Spinal cord (tissue), 9 donors: ENCODE measurements at regions not wholly inside any gene's neighbourhood (a gene's known extent, or its start where the extent isn't known, plus 50 kb on each side); places are given as distances from the start of the nearest gene placed in this dataset.

Experiments
- DNase-seq, 6 donors: peaks; one replicate each; pipeline versions ENCODE4 v3.0.0 to v3.0.0-alpha.2; 2013 to 2015; ENCODE audit warnings: low spot score in 6 of 6, low read depth in 4 of 6
- H3K27ac ChIP-seq: one replicate; pipeline ENCODE4 v1.5.1; 2013; ENCODE audit warnings: low read depth, low read length, control low read depth
- H3K27me3 ChIP-seq: one replicate; pipeline ENCODE4 v1.6.1; 2013; ENCODE audit warnings: low read length; ENCODE audit not compliant: control insufficient read depth, insufficient read depth
- H3K36me3 ChIP-seq: one replicate; pipeline ENCODE4 v1.6.1; 2013; ENCODE audit warnings: low read length; ENCODE audit not compliant: control insufficient read depth, insufficient read depth
- H3K4me1 ChIP-seq: one replicate; pipeline ENCODE4 v1.6.1; 2013; ENCODE audit warnings: low read length; ENCODE audit not compliant: control insufficient read depth, insufficient read depth
- H3K4me3 ChIP-seq: one replicate; pipeline ENCODE4 v1.5.1; 2013; ENCODE audit warnings: low read depth, low read length, control low read depth
- H3K9me3 ChIP-seq: one replicate; pipeline ENCODE4 v1.6.1; 2013; ENCODE audit warnings: low read length; ENCODE audit not compliant: control insufficient read depth, insufficient read depth
- WGBS: methylation state at CpG from one replicate; pipeline ENCODE4 v1.1.5; 2013; ENCODE audit warnings: missing lambda C conversion rate; ENCODE audit not compliant: insufficient coverage; 5-methylcytosine and 5-hydroxymethylcytosine counted together
- donor health status: healthy.

- no peak for DNase-seq
- Histone ChIP-seq H3K4me1 (no peaks in the 10 kb centered on the region), H3K27ac (no peak overlapping the region), H3K27me3 (no peaks in the 10 kb centered on the region), H3K36me3 (no peaks in the 10 kb centered on the region), H3K9me3 (no peaks in the 10 kb centered on the region), H3K4me3 (no peak overlapping the region)
- WGBS, result no CpG with 5 or more reads among the region's 1 CpG
Measured at GRCh38 chr11:91805293-91805692, 419.3 kb upstream of the FAT3 start.

GRCh38 chr11:91804042-91804441 is 420.6 kb upstream of the FAT3 start:
- no CpG with 5 or more reads among the region's 1 CpG for whole genome bisulfite sequencing
- H3K9me3 ChIP-seq, result no peaks in the 10 kb centered on the region
- H3K27me3 ChIP-seq, result no peaks in the 10 kb centered on the region
- no peak overlapping the region for H3K4me3 ChIP-seq
- H3K27ac ChIP-seq, result no peak overlapping the region
- H3K36me3 ChIP-seq, result no peaks in the 10 kb centered on the region
- DNase-seq, result peak in 2 of 6 donors; percentile 30 to 48
- no peaks in the 10 kb centered on the region for H3K4me1 ChIP-seq

GRCh38 chr11:91802475-91802874 is 422.1 kb upstream of the FAT3 start:
- no peak for DNase-seq
- Histone ChIP-seq H3K9me3 (no peaks in the 10 kb centered on the region), H3K4me3 (no peak overlapping the region), H3K4me1 (no peaks in the 10 kb centered on the region), H3K27me3 (no peaks in the 10 kb centered on the region), H3K36me3 (no peaks in the 10 kb centered on the region), H3K27ac (no peak overlapping the region)
- 81% methylated on average over 5 of the region's 6 CpGs for WGBS

GRCh38 chr11:91800208-91800914 is 424.3 kb upstream of the FAT3 start:
- no peaks in the 10 kb centered on the region for H3K27me3 ChIP-seq
- DNase-seq, result peak in 1 of 6 donors; percentile 16
- no peaks in the 10 kb centered on the region for H3K9me3 ChIP-seq
- no peaks in the 10 kb centered on the region for H3K4me1 ChIP-seq
- H3K4me3 ChIP-seq, result no peak overlapping the region
- no peak overlapping the region for H3K27ac ChIP-seq
- no peaks in the 10 kb centered on the region for H3K36me3 ChIP-seq
- 71% methylated on average over 9 of the region's 9 CpGs for WGBS

GRCh38 chr11:91798240-91798639 is 426.4 kb upstream of the FAT3 start:
- H3K9me3 ChIP-seq, result no peaks in the 10 kb centered on the region
- no peaks in the 10 kb centered on the region for H3K36me3 ChIP-seq
- no peak overlapping the region for H3K27ac ChIP-seq
- no peaks in the 10 kb centered on the region for H3K4me1 ChIP-seq
- 95% methylated on average over 7 of the region's 7 CpGs for WGBS
- H3K4me3 ChIP-seq, result no peak overlapping the region
- no peak for DNase-seq
- no peaks in the 10 kb centered on the region for H3K27me3 ChIP-seq

GRCh38 chr11:91796999-91797398 is 427.6 kb upstream of the FAT3 start:
- Histone ChIP-seq H3K27me3 (no peaks in the 10 kb centered on the region), H3K4me1 (no peaks in the 10 kb centered on the region), H3K9me3 (no peaks in the 10 kb centered on the region), H3K4me3 (no peak overlapping the region), H3K36me3 (no peaks in the 10 kb centered on the region), H3K27ac (no peak overlapping the region)
- DNase-seq, result no peak

GRCh38 chr11:91795139-91795887 is 429.3 kb upstream of the FAT3 start:
- Histone ChIP-seq H3K36me3 (no peaks in the 10 kb centered on the region), H3K4me3 (no peak overlapping the region), H3K9me3 (no peaks in the 10 kb centered on the region), H3K27ac (no peak overlapping the region), H3K27me3 (no peaks in the 10 kb centered on the region), H3K4me1 (no peaks in the 10 kb centered on the region)
- no CpG with 5 or more reads among the region's 2 CpGs for WGBS
- DNase-seq, result peak in 1 of 6 donors; percentile 16

GRCh38 chr11:91794146-91794545 is 430.5 kb upstream of the FAT3 start:
- no peaks in the 10 kb centered on the region for H3K36me3 ChIP-seq
- no peaks in the 10 kb centered on the region for H3K9me3 ChIP-seq
- no peaks in the 10 kb centered on the region for H3K4me1 ChIP-seq
- H3K27ac ChIP-seq, result no peak overlapping the region
- no peaks in the 10 kb centered on the region for H3K27me3 ChIP-seq
- no peak for DNase-seq
- H3K4me3 ChIP-seq, result no peak overlapping the region
- no CpG with 5 or more reads among the region's 3 CpGs for WGBS

- no peaks in the 10 kb centered on the region for H3K9me3 ChIP-seq
- no peaks in the 10 kb centered on the region for H3K27me3 ChIP-seq
- no peak overlapping the region for H3K27ac ChIP-seq
- WGBS, result 100% methylated on average over 1 of the region's 4 CpGs
- no peak overlapping the region for H3K4me3 ChIP-seq
- no peaks in the 10 kb centered on the region for H3K36me3 ChIP-seq
- peak in 1 of 6 donors; percentile 20 for DNase-seq
- H3K4me1 ChIP-seq, result no peaks in the 10 kb centered on the region
Measured at GRCh38 chr11:91792779-91793262, 431.8 kb upstream of the FAT3 start.

- no peaks in the 10 kb centered on the region for H3K4me1 ChIP-seq
- no CpG with 5 or more reads among the region's 3 CpGs for WGBS
- H3K27me3 ChIP-seq, result no peaks in the 10 kb centered on the region
- no peak for DNase-seq
- H3K9me3 ChIP-seq, result no peaks in the 10 kb centered on the region
- no peaks in the 10 kb centered on the region for H3K36me3 ChIP-seq
- no peak overlapping the region for H3K27ac ChIP-seq
- no peak overlapping the region for H3K4me3 ChIP-seq
Measured at GRCh38 chr11:91791171-91791468, 433.5 kb upstream of the FAT3 start.
